Astrocyte (in vitro differentiated cells and primary cell): ENCODE measurements at regions not wholly inside any gene's neighbourhood (a gene's known extent, or its start where the extent isn't known, plus 50 kb on each side); places are given as distances from the start of the nearest gene placed in this dataset.

Experiments
- EZH2 ChIP-seq: IDR thresholded peaks from 2 replicates; pipeline ENCODE4 v1.6.1; 2012; ENCODE audit warnings: mild to moderate bottlenecking, low read length, inconsistent platforms; ENCODE audit not compliant: insufficient read depth
- TF ChIP-seq, protein P1 (sequence below): IDR thresholded peaks from 2 replicates; pipeline ENCODE4 v1.5.1; 2011; ENCODE audit warnings: low read depth, mild to moderate bottlenecking, inconsistent platforms, low read length, moderate library complexity; ENCODE audit not compliant: insufficient read depth

DNA sequence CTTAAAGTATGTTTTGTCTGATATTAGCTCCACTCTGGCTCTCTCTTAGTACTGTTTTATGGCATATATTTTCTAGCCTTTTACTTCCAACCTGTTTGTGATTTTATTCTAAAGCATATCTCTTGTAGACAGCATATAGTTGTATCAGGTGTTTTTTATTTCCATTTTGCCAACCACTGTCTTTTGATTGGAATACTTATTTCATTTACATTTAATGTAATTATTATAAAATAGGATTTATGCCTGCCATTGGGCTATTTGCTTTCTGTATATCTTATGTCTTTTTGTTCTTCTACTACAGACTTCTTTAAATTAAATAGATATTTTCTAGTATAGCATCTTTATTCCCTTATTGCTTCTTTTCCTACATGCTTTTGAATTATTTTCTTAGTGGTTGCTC, 67.3 kb downstream of the LRRC30 start:
- TF ChIP-seq, protein P1, sequence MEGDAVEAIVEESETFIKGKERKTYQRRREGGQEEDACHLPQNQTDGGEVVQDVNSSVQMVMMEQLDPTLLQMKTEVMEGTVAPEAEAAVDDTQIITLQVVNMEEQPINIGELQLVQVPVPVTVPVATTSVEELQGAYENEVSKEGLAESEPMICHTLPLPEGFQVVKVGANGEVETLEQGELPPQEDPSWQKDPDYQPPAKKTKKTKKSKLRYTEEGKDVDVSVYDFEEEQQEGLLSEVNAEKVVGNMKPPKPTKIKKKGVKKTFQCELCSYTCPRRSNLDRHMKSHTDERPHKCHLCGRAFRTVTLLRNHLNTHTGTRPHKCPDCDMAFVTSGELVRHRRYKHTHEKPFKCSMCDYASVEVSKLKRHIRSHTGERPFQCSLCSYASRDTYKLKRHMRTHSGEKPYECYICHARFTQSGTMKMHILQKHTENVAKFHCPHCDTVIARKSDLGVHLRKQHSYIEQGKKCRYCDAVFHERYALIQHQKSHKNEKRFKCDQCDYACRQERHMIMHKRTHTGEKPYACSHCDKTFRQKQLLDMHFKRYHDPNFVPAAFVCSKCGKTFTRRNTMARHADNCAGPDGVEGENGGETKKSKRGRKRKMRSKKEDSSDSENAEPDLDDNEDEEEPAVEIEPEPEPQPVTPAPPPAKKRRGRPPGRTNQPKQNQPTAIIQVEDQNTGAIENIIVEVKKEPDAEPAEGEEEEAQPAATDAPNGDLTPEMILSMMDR = no peak
- TF ChIP-seq EZH2 = no peak
